Sigmoid colon (tissue), 4 donors: ENCODE measurements at regions not wholly inside any gene's neighbourhood (a gene's known extent, or its start where the extent isn't known, plus 50 kb on each side); places are given as distances from the start of the nearest gene placed in this dataset.

Source experiments
- EP300 ChIP-seq, 4 donors: sonication (generic); formaldehyde crosslinking; IDR thresholded peaks; one replicate each; pipeline ENCODE4 v1.6.1; 2017; ENCODE audit warnings: antibody characterized with exemption in 4 of 4
- POLR2A ChIP-seq, 2 donors: fragments of 450-650 bp; IDR thresholded peaks; one replicate each; pipeline ENCODE4 v1.6.1; 2016; ENCODE audit warnings: antibody characterized with exemption in 2 of 2, mild to moderate bottlenecking in 2 of 2, moderate library complexity in 2 of 2
- POLR2AphosphoS5 ChIP-seq, 4 donors: sonication (generic); formaldehyde crosslinking; IDR thresholded peaks; one replicate each; pipeline ENCODE4 v1.6.1; 2017; ENCODE audit warnings: antibody characterized with exemption in 4 of 4
- TF ChIP-seq, protein P1 (sequence below), 4 experiments: fragments of 450-650 bp in 3 of 4; fragments of 200-600 bp in 1 of 4; IDR thresholded peaks; one replicate each; pipeline ENCODE4 v1.5.1; 2016 to 2019; ENCODE audit warnings: antibody characterized with exemption in 4 of 4, mild to moderate bottlenecking in 3 of 4, moderate library complexity in 2 of 4

DNA sequence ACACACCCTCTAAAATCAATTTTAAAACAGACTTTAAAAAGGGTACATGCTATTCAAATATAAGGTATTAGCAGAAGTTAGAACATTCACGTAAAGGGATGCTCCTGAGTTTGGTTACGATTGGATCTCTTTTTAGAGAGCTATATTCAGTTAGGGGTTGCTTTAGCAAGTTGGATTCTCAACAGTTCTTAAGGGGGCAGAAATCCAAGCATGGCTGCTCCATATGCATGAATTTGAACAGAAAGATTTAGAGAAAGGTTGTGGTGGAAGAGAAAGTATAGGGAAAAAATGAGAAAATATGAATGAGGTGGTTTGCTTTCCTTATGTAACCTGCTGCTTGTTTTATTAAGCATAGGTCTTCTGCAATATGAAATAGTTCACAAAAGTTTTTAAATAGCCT lies 855.1 kb downstream of the SORCS1 start:
- TF ChIP-seq, protein P1, sequence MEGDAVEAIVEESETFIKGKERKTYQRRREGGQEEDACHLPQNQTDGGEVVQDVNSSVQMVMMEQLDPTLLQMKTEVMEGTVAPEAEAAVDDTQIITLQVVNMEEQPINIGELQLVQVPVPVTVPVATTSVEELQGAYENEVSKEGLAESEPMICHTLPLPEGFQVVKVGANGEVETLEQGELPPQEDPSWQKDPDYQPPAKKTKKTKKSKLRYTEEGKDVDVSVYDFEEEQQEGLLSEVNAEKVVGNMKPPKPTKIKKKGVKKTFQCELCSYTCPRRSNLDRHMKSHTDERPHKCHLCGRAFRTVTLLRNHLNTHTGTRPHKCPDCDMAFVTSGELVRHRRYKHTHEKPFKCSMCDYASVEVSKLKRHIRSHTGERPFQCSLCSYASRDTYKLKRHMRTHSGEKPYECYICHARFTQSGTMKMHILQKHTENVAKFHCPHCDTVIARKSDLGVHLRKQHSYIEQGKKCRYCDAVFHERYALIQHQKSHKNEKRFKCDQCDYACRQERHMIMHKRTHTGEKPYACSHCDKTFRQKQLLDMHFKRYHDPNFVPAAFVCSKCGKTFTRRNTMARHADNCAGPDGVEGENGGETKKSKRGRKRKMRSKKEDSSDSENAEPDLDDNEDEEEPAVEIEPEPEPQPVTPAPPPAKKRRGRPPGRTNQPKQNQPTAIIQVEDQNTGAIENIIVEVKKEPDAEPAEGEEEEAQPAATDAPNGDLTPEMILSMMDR (IDR thresholded peaks at IDR 0.05), result no peak
- TF ChIP-seq POLR2A (IDR thresholded peaks at IDR 0.05) (no peak), POLR2AphosphoS5 (IDR thresholded peaks at IDR 0.05) (no peak), EP300 (IDR thresholded peaks at IDR 0.05) (no peak)
